Activated B cell treated with CpG ODN at 0.5 μM for 24 hours (primary cell): ENCODE measurements at regions not wholly inside any gene's neighbourhood (a gene's known extent, or its start where the extent isn't known, plus 50 kb on each side); places are given as distances from the start of the nearest gene placed in this dataset.

Experiments
- ATAC-seq: fragments of 200-7000 bp; cut with Tn5 transposase; one replicate; pipeline ENCODE4 v1.10.0; 2021; ENCODE audit warnings: low read depth, mild to moderate bottlenecking, moderate library complexity
- CTCF ChIA-PET: fragments of 350-600 bp; sonication (Branson Sonifier 250); formaldehyde crosslinking; loops from one replicate; lab custom pipeline; 2021; ENCODE audit warnings: antibody characterized with exemption; lab: Charles Lee
- POLR2A ChIA-PET: fragments of 350-600 bp; sonication (Branson Sonifier 250); formaldehyde crosslinking; loops from one replicate; lab custom pipeline; 2021; ENCODE audit warnings: antibody characterized with exemption; lab: Charles Lee
- DNase-seq: peaks from one replicate; pipeline ENCODE4 v3.0.0; 2022
- H3K27ac Mint-ChIP-seq: one replicate; pipeline ENCODE4 v1.8.0; 2020; ENCODE audit warnings: mixed read lengths
- H3K27me3 Mint-ChIP-seq: one replicate; pipeline ENCODE4 v1.8.0; 2021; ENCODE audit warnings: mixed read lengths
- H3K36me3 Mint-ChIP-seq: one replicate; pipeline ENCODE4 v1.8.0; 2021; ENCODE audit warnings: low read depth, mixed read lengths
- H3K4me1 Mint-ChIP-seq: one replicate; pipeline ENCODE4 v1.8.0; 2021; ENCODE audit warnings: mixed read lengths
- H3K4me3 Mint-ChIP-seq: one replicate; pipeline ENCODE4 v1.8.0; 2020; ENCODE audit warnings: mild to moderate bottlenecking, mixed read lengths
- H3K9me3 Mint-ChIP-seq: one replicate; pipeline ENCODE4 v1.8.0; 2020; ENCODE audit warnings: mixed read lengths
- CTCF ChIP-seq: fragments of 200-600 bp; IDR thresholded peaks from one replicate; pipeline ENCODE4 v1.8.0; 2022; ENCODE audit warnings: antibody characterized with exemption, mild to moderate bottlenecking
- intact Hi-C: fragments of 100-400 bp; cut with micrococcal nuclease; formaldehyde crosslinking; loops from one replicate; pipeline ENCODE4 v1.15.1; 2024

DNA sequence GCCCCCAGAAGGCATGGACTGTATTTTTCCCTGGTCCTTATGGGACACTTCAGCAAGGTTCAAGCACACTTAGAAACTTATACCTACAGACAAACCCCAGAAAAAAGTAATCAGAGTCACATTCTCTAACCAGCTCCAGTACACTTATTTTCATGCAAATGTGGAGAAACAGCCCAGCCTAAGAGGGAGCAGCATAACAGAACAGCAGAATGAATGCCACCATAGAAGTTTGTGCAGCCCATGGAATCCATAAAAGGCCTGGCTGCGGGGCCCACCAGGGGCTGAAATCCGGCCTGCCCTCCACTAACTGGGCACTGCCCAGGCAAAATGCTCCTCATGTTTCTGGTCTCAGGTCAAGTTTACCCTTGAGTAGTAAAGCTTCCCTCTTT, 60.4 kb upstream of the ATP1A1 start:
- Mint-ChIP-seq H3K27ac (no peak overlapping the region), H3K36me3 (no peaks in the 10 kb centered on the region), H3K9me3 (no peaks in the 10 kb centered on the region), H3K27me3 (no peaks in the 10 kb centered on the region), H3K4me1 (no peaks in the 10 kb centered on the region), H3K4me3 (no peak overlapping the region)
- no peak for ATAC-seq
- intact Hi-C loops, result no loop called here
- no peak for DNase-seq
- ChIA-PET POLR2A (no interaction called here), CTCF (no interaction called here)
- no peak for TF ChIP-seq CTCF

DNA sequence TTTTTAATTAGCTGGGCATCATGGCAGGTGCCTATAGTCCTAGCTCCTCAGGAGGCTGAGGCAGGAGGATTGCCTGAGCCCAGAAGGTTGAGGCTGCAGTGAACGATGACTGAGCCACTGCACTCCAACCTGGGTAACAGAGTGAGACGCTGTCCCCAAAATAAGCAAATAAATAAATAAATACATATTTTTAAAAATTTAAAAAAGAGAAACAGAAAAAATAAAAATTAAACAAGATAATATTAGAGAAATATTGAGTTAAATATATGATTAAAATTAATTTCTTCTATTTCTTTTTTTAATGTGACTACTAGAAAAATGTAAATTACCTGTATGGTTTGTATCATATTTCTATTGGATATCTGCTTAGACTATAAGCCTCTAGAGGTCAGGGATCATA, 59.3 kb upstream of the ATP1A1 start:
- Mint-ChIP-seq H3K27me3 (no peaks in the 10 kb centered on the region), H3K4me3 (no peak overlapping the region), H3K4me1 (no peaks in the 10 kb centered on the region), H3K36me3 (no peaks in the 10 kb centered on the region), H3K9me3 (no peaks in the 10 kb centered on the region), H3K27ac (no peak overlapping the region)
- POLR2A ChIA-PET, result no interaction called here
- TF ChIP-seq CTCF, result no peak
- intact Hi-C loops, result no loop called here
- DNase-seq, result no peak
- ATAC-seq, result no peak
- CTCF ChIA-PET, result no interaction called here

DNA sequence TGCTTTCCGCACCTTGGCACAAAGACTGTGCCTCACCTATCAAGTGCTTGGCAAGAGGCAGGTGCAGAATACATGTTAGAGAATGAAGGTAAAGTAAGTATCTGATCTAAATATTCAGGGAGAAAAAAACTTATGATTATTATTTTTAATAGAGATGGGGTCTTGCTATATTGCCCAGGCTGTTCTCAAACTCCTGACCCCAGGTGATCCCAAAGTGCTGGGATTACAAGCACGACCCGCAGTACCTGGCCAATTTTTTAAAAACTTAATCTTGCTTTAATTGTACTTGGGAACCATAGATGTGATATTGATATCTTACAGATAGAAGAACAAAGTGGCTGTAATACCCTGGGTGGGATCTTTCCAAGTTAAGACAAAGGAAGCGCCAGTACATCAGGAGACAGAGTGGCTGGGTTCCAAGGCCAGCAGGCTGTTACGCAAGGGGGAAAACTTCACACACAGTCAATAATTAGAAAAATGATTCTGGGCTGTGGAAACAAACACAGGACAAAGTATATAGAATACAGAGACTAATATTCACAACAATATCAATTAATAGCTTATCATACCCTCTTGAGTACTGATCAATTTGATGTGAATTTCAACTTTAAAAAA, 58.6 kb upstream of the ATP1A1 start:
- no peaks in the 10 kb centered on the region for H3K4me1 Mint-ChIP-seq
- no peaks in the 10 kb centered on the region for H3K36me3 Mint-ChIP-seq
- intact Hi-C loops, result no loop called here
- no peaks in the 10 kb centered on the region for H3K27me3 Mint-ChIP-seq
- no peak overlapping the region for H3K27ac Mint-ChIP-seq
- H3K4me3 Mint-ChIP-seq, result no peak overlapping the region
- H3K9me3 Mint-ChIP-seq, result no peaks in the 10 kb centered on the region
- no peak for ATAC-seq
- no peak for TF ChIP-seq CTCF
- no peak for DNase-seq
- CTCF ChIA-PET, result no interaction called here
- POLR2A ChIA-PET, result no interaction called here

DNA sequence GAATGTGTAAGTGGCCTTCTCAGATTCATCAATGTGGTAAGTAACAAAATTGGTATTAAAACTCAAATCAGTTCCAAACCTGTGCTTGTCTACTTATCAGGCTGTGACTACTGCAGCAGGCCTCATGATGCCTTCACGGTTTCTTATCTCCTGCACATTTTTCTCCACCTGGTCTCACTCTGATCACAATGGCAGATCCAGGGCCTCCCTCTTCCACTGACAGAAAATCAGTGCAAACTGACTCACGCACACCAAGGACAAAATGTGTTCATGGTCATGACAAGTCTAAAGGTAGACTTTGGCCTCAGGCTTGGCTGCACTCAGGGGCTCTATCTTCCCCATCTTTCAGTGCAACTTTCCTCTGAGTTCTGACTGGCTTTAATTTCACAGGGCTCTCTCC, 56.7 kb upstream of the ATP1A1 start:
- no peaks in the 10 kb centered on the region for H3K27me3 Mint-ChIP-seq
- no peaks in the 10 kb centered on the region for H3K4me1 Mint-ChIP-seq
- DNase-seq, result no peak
- H3K4me3 Mint-ChIP-seq, result no peak overlapping the region
- H3K9me3 Mint-ChIP-seq, result no peaks in the 10 kb centered on the region
- intact Hi-C loops, result no loop called here
- POLR2A ChIA-PET, result no interaction called here
- no peak for ATAC-seq
- CTCF ChIA-PET, result no interaction called here
- no peak overlapping the region for H3K27ac Mint-ChIP-seq
- TF ChIP-seq CTCF, result no peak
- H3K36me3 Mint-ChIP-seq, result no peaks in the 10 kb centered on the region

GRCh38 chr1:116318897-116319296, 54.1 kb upstream of the ATP1A1 start:
- no peaks in the 10 kb centered on the region for H3K4me1 Mint-ChIP-seq
- no peaks in the 10 kb centered on the region for H3K27me3 Mint-ChIP-seq
- POLR2A ChIA-PET, result no interaction called here
- H3K36me3 Mint-ChIP-seq, result no peaks in the 10 kb centered on the region
- no peak overlapping the region for H3K4me3 Mint-ChIP-seq
- no peak for ATAC-seq
- H3K27ac Mint-ChIP-seq, result no peak overlapping the region
- intact Hi-C loops, result no loop called here
- H3K9me3 Mint-ChIP-seq, result no peaks in the 10 kb centered on the region
- no peak for TF ChIP-seq CTCF
- no peak for DNase-seq
- CTCF ChIA-PET, result no interaction called here
